GM12874 (cell line): ENCODE measurements at regions not wholly inside any gene's neighbourhood (a gene's known extent, or its start where the extent isn't known, plus 50 kb on each side); places are given as distances from the start of the nearest gene placed in this dataset.

Source experiments
- CTCF ChIP-seq: IDR thresholded peaks from 2 replicates; pipeline ENCODE4 v1.5.1; 2011; ENCODE audit warnings: low read depth, mild to moderate bottlenecking, control low read depth, low read length, moderate library complexity; ENCODE audit not compliant: insufficient read depth

- TF ChIP-seq CTCF = no peak
Measured at GRCh38 chr9:75438716-75439115, 350.4 kb downstream of the OSTF1 start.

- TF ChIP-seq CTCF = no peak
Measured at GRCh38 chr9:75440914-75441313, 352.6 kb downstream of the OSTF1 start.

GRCh38 chr9:75445144-75445543, 356.8 kb downstream of the OSTF1 start:
- no peak for TF ChIP-seq CTCF

- no peak for TF ChIP-seq CTCF
Measured at GRCh38 chr9:75447281-75447680, 359.0 kb downstream of the OSTF1 start.

GRCh38 chr9:75448281-75448680, 360.0 kb downstream of the OSTF1 start:
- no peak for TF ChIP-seq CTCF

- TF ChIP-seq CTCF = no peak
Measured at GRCh38 chr9:75448955-75449354, 360.6 kb downstream of the OSTF1 start.

- no peak for TF ChIP-seq CTCF
Measured at GRCh38 chr9:75451045-75451444, 362.7 kb downstream of the OSTF1 start.

GRCh38 chr9:75451505-75451904, 363.2 kb downstream of the OSTF1 start:
- TF ChIP-seq CTCF = no peak
